ENCODE measurements at regions not wholly inside any gene's neighbourhood (a gene's known extent, or its start where the extent isn't known, plus 50 kb on each side); places are given as distances from the start of the nearest gene placed in this dataset.
A peak's percentile ranks its signal among the peaks of the same experiment; 100 is the strongest.
"Not testable (repeated sequence)": the region's sequence is repeated elsewhere in the genome, so short reads cannot be mapped to it uniquely, and the experiment has no call there.

DNA sequence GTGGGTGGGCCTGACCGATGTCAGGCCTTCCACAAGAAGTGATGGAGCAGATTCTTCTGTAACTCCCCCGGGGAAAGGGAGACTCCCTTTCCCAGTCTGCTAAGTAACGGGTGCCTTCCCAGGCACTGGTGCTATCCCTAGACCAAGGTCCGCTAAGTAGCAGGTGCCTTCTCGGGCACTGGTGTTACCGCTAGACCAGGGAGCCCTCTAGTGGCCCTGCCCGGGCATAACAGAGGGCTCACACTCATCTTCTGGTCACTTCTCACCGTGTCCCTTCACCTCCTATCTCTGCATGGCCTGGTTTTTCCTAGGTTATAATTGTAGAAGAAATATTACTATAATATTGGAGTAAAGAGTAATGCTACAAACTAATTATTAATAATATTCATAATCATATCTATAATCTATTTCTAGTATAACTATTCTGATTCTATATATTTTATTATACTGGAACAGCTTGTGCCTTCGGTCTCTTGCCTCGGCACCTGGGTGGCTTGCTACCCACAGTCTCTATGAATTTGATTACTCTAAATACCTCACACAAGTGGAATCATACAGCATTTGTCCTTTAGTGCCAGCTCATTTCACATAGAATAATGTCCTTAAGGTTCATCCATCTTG, 1378.7 kb downstream of the XPNPEP1 start:
- H3T11ph ChIP-seq (ENCODE audit: low read length), result no peak overlapping the region
- no peak overlapping the region for H4K91ac ChIP-seq (ENCODE audit: insufficient read length, low read depth, low read length)
- no peak overlapping the region for H2BK120ac ChIP-seq (ENCODE audit: low read depth, low read length, poor library complexity, severe bottlenecking)
- H2AFZ ChIP-seq (ENCODE audit: low read length), result no peak overlapping the region
- peak; percentile 76 for DNase-seq
- no CpG with 5 or more reads among the region's 10 CpGs for WGBS (ENCODE audit: extremely low coverage, insufficient read length, low lambda C conversion rate)
- H3K14ac ChIP-seq (ENCODE audit: insufficient read depth, low read length), result no peak overlapping the region
- no peak overlapping the region for H3K9ac ChIP-seq (ENCODE audit: extremely low read depth, insufficient read length, low read length)
- H3K79me2 ChIP-seq (ENCODE audit: insufficient read depth, low read length), result no peaks in the 10 kb centered on the region
- H3K9me3 Mint-ChIP-seq, result no peaks in the 10 kb centered on the region
- H3K27me3 Mint-ChIP-seq (ENCODE audit: low read depth), result peaks cover 3% of the 10 kb centered on the region; the same call in 1 of the 2 replicates
- no peak overlapping the region for H3K27ac ChIP-seq (ENCODE audit: insufficient read length, low read depth, low read length)
- no peak overlapping the region for H3K27ac Mint-ChIP-seq
- no peak overlapping the region for H3K4ac ChIP-seq (ENCODE audit: low read depth, low read length)
- H3K18ac ChIP-seq (ENCODE audit: insufficient read length, low read depth, low read length), result no peak overlapping the region
- H3K23me2 ChIP-seq (ENCODE audit: insufficient read length, low read depth, low read length, poor library complexity, severe bottlenecking), result no peaks in the 10 kb centered on the region
- H3K9me3 ChIP-seq (ENCODE audit: control insufficient read depth, low read depth, low read length), result no peaks in the 10 kb centered on the region
- no peak overlapping the region for H2BK12ac ChIP-seq (ENCODE audit: insufficient read length, low read depth, low read length)
- no peak overlapping the region for H3K4me3 Mint-ChIP-seq
- H2BK15ac ChIP-seq (ENCODE audit: low read depth, low read length), result no peak overlapping the region
- H2BK20ac ChIP-seq (ENCODE audit: low read depth, low read length, poor library complexity, severe bottlenecking), result no peak overlapping the region
- H3K4me1 ChIP-seq (ENCODE audit: insufficient read depth, low read length), result no peaks in the 10 kb centered on the region
- H4K5ac ChIP-seq (ENCODE audit: insufficient read length, low read depth, low read length), result no peak overlapping the region
- H4K8ac ChIP-seq (replicated peaks; ENCODE audit: insufficient read length, low read depth, low read length), result no peak overlapping the region
- no peak overlapping the region for H3K4me2 ChIP-seq (ENCODE audit: insufficient read depth, insufficient read length, low read length)
- H3K56ac ChIP-seq (ENCODE audit: insufficient read length, low read depth, low read length), result no peak overlapping the region
- no peaks in the 10 kb centered on the region for H3K79me1 ChIP-seq (ENCODE audit: insufficient read depth, low read depth, low read length, poor library complexity, severe bottlenecking)
- H3K27me3 ChIP-seq (ENCODE audit: insufficient read depth, low read length), result no peaks in the 10 kb centered on the region
- H2BK5ac ChIP-seq (ENCODE audit: insufficient read length, low read length), result no peak overlapping the region
- H3K36me3 Mint-ChIP-seq (ENCODE audit: insufficient read depth in 1 of 3, low read depth in 3 of 3), result no peaks in the 10 kb centered on the region
- H4K20me1 ChIP-seq (ENCODE audit: control insufficient read depth, insufficient read depth, insufficient read length), result no peaks in the 10 kb centered on the region
- TF ChIP-seq, protein P1, sequence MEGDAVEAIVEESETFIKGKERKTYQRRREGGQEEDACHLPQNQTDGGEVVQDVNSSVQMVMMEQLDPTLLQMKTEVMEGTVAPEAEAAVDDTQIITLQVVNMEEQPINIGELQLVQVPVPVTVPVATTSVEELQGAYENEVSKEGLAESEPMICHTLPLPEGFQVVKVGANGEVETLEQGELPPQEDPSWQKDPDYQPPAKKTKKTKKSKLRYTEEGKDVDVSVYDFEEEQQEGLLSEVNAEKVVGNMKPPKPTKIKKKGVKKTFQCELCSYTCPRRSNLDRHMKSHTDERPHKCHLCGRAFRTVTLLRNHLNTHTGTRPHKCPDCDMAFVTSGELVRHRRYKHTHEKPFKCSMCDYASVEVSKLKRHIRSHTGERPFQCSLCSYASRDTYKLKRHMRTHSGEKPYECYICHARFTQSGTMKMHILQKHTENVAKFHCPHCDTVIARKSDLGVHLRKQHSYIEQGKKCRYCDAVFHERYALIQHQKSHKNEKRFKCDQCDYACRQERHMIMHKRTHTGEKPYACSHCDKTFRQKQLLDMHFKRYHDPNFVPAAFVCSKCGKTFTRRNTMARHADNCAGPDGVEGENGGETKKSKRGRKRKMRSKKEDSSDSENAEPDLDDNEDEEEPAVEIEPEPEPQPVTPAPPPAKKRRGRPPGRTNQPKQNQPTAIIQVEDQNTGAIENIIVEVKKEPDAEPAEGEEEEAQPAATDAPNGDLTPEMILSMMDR (conservative IDR thresholded peaks at IDR 0.05), result peak; percentile 96
- H3K4me1 Mint-ChIP-seq, result peaks cover 2 to 6% of the 10 kb centered on the region in 2 experiments; a peak in 2 of 4 replicates
- no peak overlapping the region for H3K23ac ChIP-seq (ENCODE audit: insufficient read length, low read depth, low read length)
- no peak overlapping the region for H2AK5ac ChIP-seq (ENCODE audit: insufficient read length, low read length)

DNA sequence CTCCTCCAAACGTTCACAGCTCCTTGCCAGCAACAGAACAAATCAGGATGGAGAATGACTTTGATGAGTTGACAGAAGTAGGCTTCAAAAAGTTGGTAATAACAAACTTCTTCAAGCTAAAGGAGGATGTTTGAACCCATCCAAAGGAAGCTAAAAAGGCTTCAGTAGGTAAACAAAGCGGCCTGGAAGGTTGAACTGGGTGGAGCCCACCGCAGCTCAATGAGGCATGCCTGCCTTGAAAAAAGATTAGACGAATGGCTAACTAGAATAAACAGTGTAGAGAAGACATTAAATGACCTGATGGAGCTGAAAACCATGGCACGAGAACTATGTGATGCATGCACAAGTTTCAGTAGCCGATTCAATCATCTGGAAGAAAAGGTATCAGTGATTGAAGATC, 1369.0 kb upstream of the SORCS1 start:
- not testable (repeated sequence) for H2BK5ac ChIP-seq (ENCODE audit: insufficient read length, low read length); H3K23me2 ChIP-seq (ENCODE audit: insufficient read length, low read depth, low read length, poor library complexity, severe bottlenecking); H2AK5ac ChIP-seq (ENCODE audit: insufficient read length, low read length); H3K56ac ChIP-seq (ENCODE audit: insufficient read length, low read depth, low read length); H3K4me3 Mint-ChIP-seq; H3K27ac ChIP-seq (ENCODE audit: insufficient read length, low read depth, low read length); H2BK15ac ChIP-seq (ENCODE audit: low read depth, low read length); H3K4me2 ChIP-seq (ENCODE audit: insufficient read depth, insufficient read length, low read length); H4K20me1 ChIP-seq (ENCODE audit: control insufficient read depth, insufficient read depth, insufficient read length); H3K79me1 ChIP-seq (ENCODE audit: insufficient read depth, low read depth, low read length, poor library complexity, severe bottlenecking); H4K8ac ChIP-seq (replicated peaks; ENCODE audit: insufficient read length, low read depth, low read length); H3K14ac ChIP-seq (ENCODE audit: insufficient read depth, low read length); H4K91ac ChIP-seq (ENCODE audit: insufficient read length, low read depth, low read length); H3K23ac ChIP-seq (ENCODE audit: insufficient read length, low read depth, low read length); DNase-seq; H2AFZ ChIP-seq (ENCODE audit: low read length); H3K27me3 ChIP-seq (ENCODE audit: insufficient read depth, low read length); H3T11ph ChIP-seq (ENCODE audit: low read length); H2BK120ac ChIP-seq (ENCODE audit: low read depth, low read length, poor library complexity, severe bottlenecking); H2BK20ac ChIP-seq (ENCODE audit: low read depth, low read length, poor library complexity, severe bottlenecking); H3K27me3 Mint-ChIP-seq (ENCODE audit: low read depth); H3K27ac Mint-ChIP-seq; H3K9me3 ChIP-seq (ENCODE audit: control insufficient read depth, low read depth, low read length); H3K9ac ChIP-seq (ENCODE audit: extremely low read depth, insufficient read length, low read length); H3K79me2 ChIP-seq (ENCODE audit: insufficient read depth, low read length); H2BK12ac ChIP-seq (ENCODE audit: insufficient read length, low read depth, low read length); H3K4ac ChIP-seq (ENCODE audit: low read depth, low read length); H3K4me1 Mint-ChIP-seq; H3K4me1 ChIP-seq (ENCODE audit: insufficient read depth, low read length); H3K18ac ChIP-seq (ENCODE audit: insufficient read length, low read depth, low read length); H4K5ac ChIP-seq (ENCODE audit: insufficient read length, low read depth, low read length)
- no CpG with 5 or more reads among the region's 6 CpGs for WGBS (ENCODE audit: extremely low coverage, insufficient read length, low lambda C conversion rate)
- Mint-ChIP-seq H3K9me3 (peaks cover 15 to 24% of the 10 kb centered on the region in 2 experiments), H3K36me3 (ENCODE audit: insufficient read depth in 1 of 3, low read depth in 3 of 3) (peaks cover 3 to 17% (median 3%) of the 10 kb centered on the region in 3 experiments; a peak in 5 of 7 replicates)

Measured in H9 (cell line).